GM19328 (cell line): ENCODE measurements at regions not wholly inside any gene's neighbourhood (a gene's known extent, or its start where the extent isn't known, plus 50 kb on each side); places are given as distances from the start of the nearest gene placed in this dataset.
"Not testable (repeated sequence)": the region's sequence is repeated elsewhere in the genome, so short reads cannot be mapped to it uniquely, and the experiment has no call there.

ENCODE experiments used
- ATAC-seq: cut with Tn5 transposase; IDR thresholded peaks from one replicate; pipeline ENCODE4 v1.9.1; 2021; ENCODE audit warnings: mild to moderate bottlenecking, moderate library complexity; ENCODE audit not compliant: unreplicated experiment

GRCh38 chr10:78406648-78407008 is 373.0 kb downstream of the RPS24 start:
- no peak for ATAC-seq

DNA sequence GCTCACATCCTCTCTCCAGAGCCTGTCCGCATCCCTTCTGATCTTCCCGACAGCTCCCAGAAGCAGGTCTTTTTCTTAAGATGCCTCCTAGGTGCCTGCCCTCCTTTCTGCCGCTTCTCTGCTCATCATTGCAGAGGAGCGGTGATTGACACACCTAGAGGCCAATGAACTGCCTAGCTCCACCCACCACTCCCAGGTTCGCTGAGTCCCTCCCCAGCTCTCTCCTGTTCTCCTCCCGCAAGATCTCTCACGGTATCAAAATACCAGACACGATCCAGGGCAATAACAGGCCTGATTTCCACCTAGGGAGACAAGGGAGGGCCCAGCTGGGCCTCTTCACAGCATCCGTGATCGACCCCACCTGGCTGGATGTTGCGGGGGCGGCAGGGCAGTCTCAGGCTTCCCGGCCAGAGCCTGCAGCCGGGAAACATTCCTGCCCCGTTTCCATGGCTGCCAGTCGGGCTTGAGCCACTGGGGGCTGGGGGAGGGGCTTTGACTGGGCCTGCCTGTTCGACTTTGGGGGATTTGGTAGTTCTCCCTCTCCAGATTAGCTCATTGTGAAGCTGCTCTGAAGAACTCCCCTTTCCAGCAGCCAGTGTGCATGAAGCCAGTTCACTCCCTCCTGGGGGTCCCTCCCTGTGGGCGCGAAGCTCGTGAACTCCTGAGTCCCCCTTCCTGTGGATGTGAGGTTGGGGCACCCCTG is 373.5 kb downstream of the RPS24 start:
- no peak for ATAC-seq

DNA sequence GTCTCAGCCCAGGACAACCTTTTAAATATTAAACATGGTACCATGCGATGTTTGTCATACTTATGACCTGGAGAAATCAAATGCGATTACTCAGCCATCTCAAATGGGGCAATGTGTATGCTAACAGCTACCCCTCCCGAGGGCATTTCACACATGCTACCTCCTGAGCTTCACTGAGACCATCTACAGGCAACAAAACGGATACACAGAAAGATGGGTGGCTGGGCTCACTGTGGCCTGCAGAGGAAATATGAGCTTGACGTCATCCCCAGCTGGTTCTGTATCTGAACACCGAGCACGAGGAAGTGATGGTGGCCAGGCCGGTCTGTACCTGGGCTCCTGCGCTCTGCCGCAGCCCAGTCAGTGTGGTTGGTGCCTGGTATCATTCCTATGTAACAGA is 374.3 kb downstream of the RPS24 start:
- no peak for ATAC-seq

DNA sequence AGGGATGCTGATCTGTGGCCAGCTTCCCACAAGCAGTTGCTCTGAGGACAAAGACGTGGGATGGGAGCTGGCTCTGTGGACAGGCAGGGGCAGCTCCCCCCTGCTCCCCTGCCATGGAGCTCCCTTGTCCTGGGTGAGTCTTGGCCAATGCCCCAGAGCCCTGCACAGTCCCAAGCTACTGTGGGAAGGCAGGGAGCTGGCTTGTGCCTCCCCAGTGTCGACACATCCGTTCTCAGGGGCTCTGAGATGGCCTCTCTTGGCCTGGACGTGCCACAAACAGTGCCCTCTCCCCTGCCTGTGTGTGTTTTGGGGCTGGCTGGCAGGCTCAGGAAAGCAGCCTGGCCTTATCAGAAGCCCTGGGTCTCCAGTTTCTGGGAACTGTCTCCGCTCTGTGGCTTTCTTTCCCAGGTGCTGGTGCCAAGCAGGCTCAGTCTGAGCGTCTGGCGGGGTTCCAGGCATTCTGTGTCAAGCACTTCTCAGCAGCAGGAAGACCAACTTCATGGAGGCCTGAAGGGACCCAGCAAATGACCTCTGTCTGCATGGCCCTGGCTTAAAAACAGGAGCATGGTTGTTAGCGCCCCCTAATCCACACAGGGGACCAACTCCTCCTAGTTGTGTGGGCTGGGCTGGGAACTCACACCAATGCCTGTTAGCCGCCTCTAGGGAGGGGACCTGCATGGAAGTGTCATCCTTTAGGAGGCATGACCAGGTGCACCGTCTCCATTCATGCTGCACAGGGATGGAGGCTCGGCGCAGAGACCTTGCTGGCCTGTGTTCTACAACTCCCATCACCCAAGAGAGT is 375.2 kb downstream of the RPS24 start:
- no peak for ATAC-seq

- no peak for ATAC-seq
These were observed 376.6 kb downstream of the RPS24 start for GRCh38 chr10:78410046-78410965.

DNA sequence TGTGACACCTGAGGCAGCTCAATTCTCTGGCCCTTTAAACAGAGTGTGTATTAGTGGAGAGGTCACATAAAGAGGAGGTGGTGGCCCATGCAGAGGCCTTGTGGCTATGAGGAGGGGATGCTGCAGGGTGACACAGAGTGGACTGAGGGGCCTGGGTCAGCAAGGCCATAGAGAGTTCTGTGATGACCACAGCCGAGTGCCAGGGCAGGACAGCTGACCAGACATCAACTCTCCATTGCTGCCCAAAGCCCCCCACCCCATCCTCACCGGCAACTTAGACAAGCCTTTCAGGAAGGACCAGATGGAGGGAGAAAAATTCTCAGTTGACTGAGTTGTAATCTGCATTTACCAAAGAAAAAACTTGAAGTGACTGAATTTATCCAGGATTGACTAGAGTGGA is 378.1 kb downstream of the RPS24 start:
- ATAC-seq: no peak

DNA sequence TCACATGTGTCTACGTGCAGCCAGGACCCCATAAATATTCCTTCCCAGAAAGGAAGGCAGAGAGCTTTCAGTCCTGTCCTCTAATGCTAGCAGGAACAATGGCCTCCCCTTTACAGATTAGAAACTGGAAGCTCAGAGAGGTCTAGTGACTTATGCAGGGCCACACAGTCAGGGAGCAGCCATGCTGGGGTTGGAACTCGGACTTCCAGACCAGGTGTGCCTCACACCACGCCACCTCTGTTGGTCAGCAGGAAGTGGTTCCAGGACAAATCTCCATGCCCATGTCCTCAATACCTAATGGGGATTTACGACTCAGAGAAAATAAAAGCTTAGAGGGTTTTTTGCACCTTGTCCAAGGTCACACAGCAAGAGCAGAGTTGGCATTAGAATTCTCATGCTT is 378.9 kb downstream of the RPS24 start:
- no peak for ATAC-seq

GRCh38 chr10:78413076-78414055 is 379.7 kb downstream of the RPS24 start:
- ATAC-seq: no peak

- no peak for ATAC-seq
These were observed 380.7 kb downstream of the RPS24 start for GRCh38 chr10:78414380-78414779.

- ATAC-seq: no peak
These were observed 381.4 kb downstream of the RPS24 start for GRCh38 chr10:78415111-78415510.

GRCh38 chr10:78416031-78417011 is 382.7 kb downstream of the RPS24 start:
- no peak for ATAC-seq

DNA sequence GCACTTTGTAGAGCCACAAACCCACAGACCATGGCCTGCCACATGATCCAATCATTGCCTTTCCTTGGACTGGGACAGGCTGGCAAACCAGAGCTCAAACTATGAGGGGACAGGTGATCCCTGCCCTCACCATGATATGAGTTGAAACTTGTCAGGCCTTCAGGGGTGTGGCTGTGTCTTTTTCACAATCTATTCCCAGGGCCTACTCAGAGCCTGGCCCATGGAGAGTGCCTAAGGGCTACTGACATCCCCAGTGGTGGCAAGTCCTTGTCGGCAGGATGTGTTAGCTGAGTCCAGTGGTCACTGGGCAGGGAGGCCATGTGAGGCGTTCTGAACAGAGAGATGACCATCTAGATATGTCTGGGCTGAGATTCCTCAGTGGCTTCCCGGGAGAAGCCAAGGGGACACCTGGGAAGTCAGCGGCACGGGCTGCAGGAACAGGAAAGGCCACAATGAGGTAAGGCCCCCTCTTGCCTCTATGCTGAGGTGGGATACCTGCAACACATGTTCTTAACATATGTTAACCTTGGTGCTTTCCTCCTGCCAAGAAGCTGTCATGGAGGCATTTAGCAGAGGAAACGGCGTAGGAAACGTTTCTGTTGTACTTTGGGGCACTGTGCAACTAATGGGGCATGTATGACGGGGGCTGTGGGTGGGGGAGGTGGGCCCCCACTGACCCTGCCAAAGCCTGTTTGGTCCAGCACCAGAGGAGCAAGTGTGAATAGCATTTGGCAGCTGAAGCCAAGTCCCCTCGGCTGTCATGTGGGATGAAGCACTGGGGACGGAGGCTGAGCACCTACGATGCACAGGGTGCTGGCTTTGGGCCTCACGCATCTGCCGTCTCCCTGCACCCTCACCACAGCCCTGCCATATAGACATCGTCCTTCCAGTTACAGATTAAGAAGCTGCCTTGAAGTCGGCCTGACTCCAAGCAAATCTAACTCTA is 384.0 kb downstream of the RPS24 start:
- no peak for ATAC-seq

- no peak for ATAC-seq
These were observed 386.0 kb downstream of the RPS24 start for GRCh38 chr10:78419481-78420265.

DNA sequence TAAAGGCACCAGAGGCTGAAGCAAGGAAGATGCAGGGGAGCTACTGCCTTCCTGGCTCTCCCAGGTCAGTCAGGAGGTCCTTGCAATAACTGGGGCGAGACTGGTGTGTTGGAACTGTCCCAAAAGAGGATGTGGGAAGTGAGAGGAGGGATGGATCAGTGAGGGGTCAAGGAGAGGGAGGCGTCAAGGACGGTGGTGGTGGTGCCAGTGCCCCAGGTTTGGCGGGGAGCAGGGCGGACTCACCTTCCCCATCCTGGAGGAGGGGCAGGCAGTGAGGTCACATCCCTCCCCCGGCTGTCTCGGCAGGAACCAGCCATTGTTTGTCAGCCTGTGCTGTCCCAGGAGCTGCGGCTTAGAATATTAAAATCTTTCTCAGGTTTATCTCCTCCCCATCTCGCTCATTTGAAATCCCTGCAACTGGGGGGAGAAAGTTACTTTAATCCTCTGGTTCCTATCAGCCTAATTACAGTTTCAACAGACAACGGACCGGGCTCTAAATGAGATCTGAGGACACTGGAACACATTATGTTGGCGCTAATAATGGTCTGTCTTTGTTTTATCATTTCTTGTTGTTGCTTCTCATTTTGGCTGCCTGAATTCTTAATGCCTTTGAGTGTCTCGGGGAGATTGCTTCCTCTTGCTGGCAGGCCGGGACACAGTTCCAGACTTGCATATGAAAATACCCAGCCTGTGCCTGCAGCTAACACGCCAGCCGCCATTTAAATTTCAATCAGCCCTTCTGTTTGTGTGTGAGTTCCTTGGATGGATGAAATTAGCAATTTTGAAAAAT is 387.5 kb downstream of the RPS24 start:
- no peak for ATAC-seq

- not testable (repeated sequence) for ATAC-seq
These were observed 390.4 kb downstream of the RPS24 start for GRCh38 chr10:78424050-78424449.

- no peak for ATAC-seq
These were observed 391.1 kb downstream of the RPS24 start for GRCh38 chr10:78424723-78425122.
